Trophoblast cell (in vitro differentiated cells and primary cell): ENCODE measurements at regions not wholly inside any gene's neighbourhood (a gene's known extent, or its start where the extent isn't known, plus 50 kb on each side); places are given as distances from the start of the nearest gene placed in this dataset.
A peak's percentile ranks its signal among the peaks of the same experiment; 100 is the strongest.

Experiments
- DNase-seq, 2 donors: peaks; one replicate each; pipeline ENCODE4 v3.0.0-alpha.2; 2016
- H2AFZ ChIP-seq: 2 replicates; pipeline ENCODE4 v1.6.1; 2013; ENCODE audit warnings: low read length, moderate library complexity, mild to moderate bottlenecking; ENCODE audit not compliant: insufficient read depth, poor library complexity
- H2AK5ac ChIP-seq: 2 replicates; pipeline ENCODE4 v1.6.1; 2013; ENCODE audit warnings: mild to moderate bottlenecking, low read length
- H2BK120ac ChIP-seq: 2 replicates; pipeline ENCODE4 v1.6.1; 2013; ENCODE audit warnings: low read length, mild to moderate bottlenecking, moderate library complexity; ENCODE audit not compliant: insufficient read depth, poor library complexity
- H2BK12ac ChIP-seq: 2 replicates; pipeline ENCODE4 v1.6.1; 2013; ENCODE audit warnings: mild to moderate bottlenecking, low read length, moderate library complexity
- H2BK5ac ChIP-seq: 2 replicates; pipeline ENCODE4 v1.6.1; 2013; ENCODE audit warnings: low read length, low read depth, moderate library complexity, mild to moderate bottlenecking; ENCODE audit not compliant: poor library complexity
- H3K14ac ChIP-seq: 2 replicates; pipeline ENCODE4 v1.6.1; 2013; ENCODE audit warnings: mild to moderate bottlenecking, low read length
- H3K18ac ChIP-seq: 2 replicates; pipeline ENCODE4 v1.6.1; 2013; ENCODE audit warnings: mild to moderate bottlenecking, low read length
- H3K23ac ChIP-seq: 2 replicates; pipeline ENCODE4 v1.6.1; 2013; ENCODE audit warnings: low read length
- H3K27ac ChIP-seq: 2 replicates; pipeline ENCODE4 v1.5.1; 2013; ENCODE audit warnings: low read depth, mild to moderate bottlenecking, inconsistent platforms, low read length, moderate library complexity
- H3K27me3 ChIP-seq: 2 replicates; pipeline ENCODE4 v1.6.1; 2013; ENCODE audit warnings: inconsistent platforms, mild to moderate bottlenecking, low read length, moderate library complexity; ENCODE audit not compliant: insufficient read depth
- H3K36me3 ChIP-seq, 2 experiments: 1 replicate in 1 of 2; 2 replicates in 1 of 2; pipeline ENCODE4 v1.6.1; 2013; ENCODE audit warnings: low read length in 2 of 2, mild to moderate bottlenecking in 2 of 2, moderate library complexity in 1 of 2; ENCODE audit not compliant: insufficient read depth in 2 of 2, control insufficient read depth in 1 of 2
- H3K4ac ChIP-seq: 2 replicates; pipeline ENCODE4 v1.6.1; 2013; ENCODE audit warnings: low read depth, mild to moderate bottlenecking, low read length, moderate library complexity
- H3K4me1 ChIP-seq, 2 experiments: 1 replicate in 1 of 2; 2 replicates in 1 of 2; pipeline ENCODE4 v1.6.1; 2013; ENCODE audit warnings: low read length in 2 of 2, mild to moderate bottlenecking in 2 of 2, moderate library complexity in 1 of 2; ENCODE audit not compliant: insufficient read depth in 2 of 2, control insufficient read depth in 1 of 2
- H3K4me2 ChIP-seq: 2 replicates; pipeline ENCODE4 v1.6.1; 2013; ENCODE audit warnings: inconsistent platforms, mild to moderate bottlenecking, low read length, moderate library complexity
- H3K4me3 ChIP-seq: 2 replicates; pipeline ENCODE4 v1.5.1; 2013; ENCODE audit warnings: mild to moderate bottlenecking, low read depth, low read length, inconsistent platforms
- H3K79me1 ChIP-seq: one replicate; pipeline ENCODE4 v1.6.1; 2013; ENCODE audit warnings: low read length
- H3K79me2 ChIP-seq: 2 replicates; pipeline ENCODE4 v1.6.1; 2013; ENCODE audit warnings: low read length, mild to moderate bottlenecking; ENCODE audit not compliant: control insufficient read depth, insufficient read depth, poor library complexity
- H3K9ac ChIP-seq: 2 replicates; pipeline ENCODE4 v1.6.1; 2013; ENCODE audit warnings: mild to moderate bottlenecking, low read length
- H3K9me3 ChIP-seq: 2 replicates; pipeline ENCODE4 v1.6.1; 2013; ENCODE audit warnings: low read depth, mild to moderate bottlenecking, control low read depth, inconsistent platforms, low read length; ENCODE audit not compliant: insufficient read depth
- H4K12ac ChIP-seq: 2 replicates; pipeline ENCODE4 v1.6.1; 2013; ENCODE audit warnings: low read depth, mild to moderate bottlenecking, low read length, moderate library complexity
- H4K8ac ChIP-seq: 2 replicates; pipeline ENCODE4 v1.6.1; 2013; ENCODE audit warnings: low read depth, mild to moderate bottlenecking, low read length, moderate library complexity
- H4K91ac ChIP-seq: one replicate; pipeline ENCODE4 v1.6.1; 2013; ENCODE audit warnings: low read depth, mild to moderate bottlenecking, low read length, moderate library complexity
- WGBS: extraction: QIAGEN DNeasy Blood & Tissue Kit; methylation state at CpG from one replicate; pipeline ENCODE4 v1.1.7; 2013; ENCODE audit warnings: missing lambda C conversion rate; ENCODE audit not compliant: insufficient read length, insufficient coverage; ENCODE audit errors: extremely low coverage; 5-methylcytosine and 5-hydroxymethylcytosine counted together

DNA sequence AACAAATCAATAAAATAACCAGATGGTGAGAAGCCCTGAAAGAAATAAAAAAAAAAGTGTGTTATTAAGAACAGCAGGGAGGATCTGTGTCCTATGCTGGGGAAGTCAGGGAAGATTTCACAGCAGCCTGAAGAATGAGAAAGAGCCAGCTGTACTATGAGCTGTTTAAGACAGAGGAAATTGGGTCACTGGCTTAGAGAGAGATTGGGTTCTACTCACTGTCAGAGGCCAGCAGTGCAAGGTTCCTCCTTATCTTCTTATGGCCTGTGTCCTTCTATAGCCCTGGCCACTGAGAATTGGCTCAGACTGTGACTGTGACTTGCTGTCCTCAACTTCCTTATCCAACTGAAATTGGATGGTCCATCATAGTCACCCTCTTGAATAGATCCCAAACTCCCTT lies 54.8 kb upstream of the FDX1 start:
- peaks cover 9 to 11% of the 10 kb centered on the region in 2 experiments for H3K4me1 ChIP-seq
- H3K4ac ChIP-seq: no peak overlapping the region
- H3K9me3 ChIP-seq: no peaks in the 10 kb centered on the region
- peak overlapping the region; percentile 55 for H3K14ac ChIP-seq
- peak overlapping the region; percentile 78 for H2BK12ac ChIP-seq
- no peak overlapping the region for H2BK5ac ChIP-seq
- H3K36me3 ChIP-seq: no peaks in the 10 kb centered on the region
- no peaks in the 10 kb centered on the region for H3K27me3 ChIP-seq
- H3K23ac ChIP-seq: no peak overlapping the region
- no peaks in the 10 kb centered on the region for H3K79me2 ChIP-seq
- peaks cover 17% of the 10 kb centered on the region for H3K79me1 ChIP-seq
- H4K8ac ChIP-seq: no peak overlapping the region
- DNase-seq: no peak
- H4K12ac ChIP-seq: no peak overlapping the region
- H2AK5ac ChIP-seq: peak overlapping the region; percentile 81
- no peak overlapping the region for H2BK120ac ChIP-seq
- H3K4me3 ChIP-seq: no peak overlapping the region
- H3K4me2 ChIP-seq: no peak overlapping the region
- no peak overlapping the region for H3K18ac ChIP-seq
- no peak overlapping the region for H3K9ac ChIP-seq
- H2AFZ ChIP-seq: no peak overlapping the region
- no peak overlapping the region for H3K27ac ChIP-seq
- peak overlapping the region; percentile 82 for H4K91ac ChIP-seq

GRCh38 chr11:110375351-110375750 lies 54.4 kb upstream of the FDX1 start:
- Histone ChIP-seq H2BK120ac (no peak overlapping the region), H3K18ac (no peak overlapping the region), H4K8ac (no peak overlapping the region), H2BK12ac (no peak overlapping the region), H2BK5ac (no peak overlapping the region), H2AK5ac (no peak overlapping the region), H3K4me3 (no peak overlapping the region), H3K4ac (no peak overlapping the region), H3K9ac (no peak overlapping the region), H3K27ac (no peak overlapping the region), H3K4me1 (peaks cover 9 to 11% of the 10 kb centered on the region in 2 experiments), H3K36me3 (no peaks in the 10 kb centered on the region), H2AFZ (no peak overlapping the region), H3K79me2 (no peaks in the 10 kb centered on the region), H3K14ac (no peak overlapping the region), H3K9me3 (no peaks in the 10 kb centered on the region), H3K79me1 (peaks cover 19% of the 10 kb centered on the region), H4K91ac (peak overlapping the region; percentile 82), H3K4me2 (no peak overlapping the region), H3K23ac (no peak overlapping the region), H4K12ac (no peak overlapping the region), H3K27me3 (no peaks in the 10 kb centered on the region)
- DNase-seq: no peak

DNA sequence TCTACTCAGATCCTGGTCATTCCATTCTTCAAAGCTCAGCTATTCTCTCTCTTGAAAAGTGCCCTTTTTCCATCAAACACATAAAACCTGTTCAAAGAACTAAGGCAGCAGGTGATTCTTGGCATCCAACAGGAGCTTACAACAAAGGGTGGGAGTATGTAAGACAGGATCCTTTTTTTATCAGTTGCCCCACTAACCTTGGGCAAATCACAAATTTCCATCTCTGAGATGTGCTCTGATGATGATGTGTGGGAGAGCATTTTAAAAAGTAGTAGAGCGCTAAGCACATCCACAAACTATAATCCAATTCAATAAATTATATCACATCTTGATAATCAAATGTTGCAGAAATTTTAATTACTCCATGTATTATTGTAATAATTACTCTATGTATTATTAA lies 53.7 kb upstream of the FDX1 start:
- Histone ChIP-seq H2BK12ac (peak overlapping the region; percentile 96), H3K36me3 (no peaks in the 10 kb centered on the region), H2AK5ac (peak overlapping the region; percentile 76), H3K4ac (no peak overlapping the region), H2BK5ac (peak overlapping the region; percentile 41), H3K4me3 (no peak overlapping the region), H3K9me3 (no peaks in the 10 kb centered on the region), H3K27ac (no peak overlapping the region), H3K4me2 (no peak overlapping the region), H4K12ac (no peak overlapping the region), H3K9ac (no peak overlapping the region), H4K8ac (no peak overlapping the region), H2AFZ (no peak overlapping the region), H3K79me1 (peaks cover 19% of the 10 kb centered on the region), H2BK120ac (no peak overlapping the region), H3K23ac (no peak overlapping the region), H3K4me1 (peaks cover 9 to 11% of the 10 kb centered on the region in 2 experiments), H4K91ac (peak overlapping the region; percentile 67), H3K79me2 (no peaks in the 10 kb centered on the region), H3K18ac (no peak overlapping the region), H3K14ac (peak overlapping the region; percentile 45), H3K27me3 (no peaks in the 10 kb centered on the region)
- no CpG with 5 or more reads among the region's 1 CpG for WGBS
- DNase-seq: no peak

DNA sequence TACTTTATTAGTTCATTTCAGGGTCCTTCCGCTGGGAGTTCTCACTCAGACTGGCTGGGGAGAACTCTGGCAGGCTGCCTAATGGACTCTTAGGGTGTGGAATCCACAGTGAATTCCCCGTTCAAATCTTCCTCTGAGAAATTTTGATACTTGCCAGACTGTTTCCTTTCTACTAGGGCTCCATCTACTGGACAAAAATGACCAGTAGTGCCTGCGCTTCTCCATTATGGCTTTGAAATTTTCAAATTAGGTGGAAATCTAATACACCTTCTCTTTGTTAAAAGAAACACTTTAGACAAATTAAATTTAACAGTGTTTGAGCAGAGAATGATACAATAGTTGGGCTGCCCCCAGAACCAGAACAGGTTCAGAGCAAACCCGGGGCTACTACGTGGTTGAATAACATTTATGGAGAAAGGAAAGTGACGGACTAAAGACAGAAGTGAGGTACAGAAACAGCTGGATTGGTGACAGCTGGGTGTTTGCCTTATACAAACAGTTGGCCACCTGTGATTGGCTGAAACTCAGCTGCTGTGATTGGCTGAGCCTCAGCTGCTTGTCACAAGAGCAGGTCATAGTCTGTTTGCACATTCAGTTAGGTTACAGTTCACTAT lies 52.9 kb upstream of the FDX1 start:
- H3K36me3 ChIP-seq: no peaks in the 10 kb centered on the region
- peak overlapping the region; percentile 8 for H3K4me2 ChIP-seq
- no peak overlapping the region for H2AK5ac ChIP-seq
- WGBS: no CpG with 5 or more reads among the region's 6 CpGs
- H3K14ac ChIP-seq: no peak overlapping the region
- H4K91ac ChIP-seq: peak overlapping the region; percentile 79
- peak overlapping the region; percentile 51 for H3K18ac ChIP-seq
- peak overlapping the region; percentile 36 for H2BK120ac ChIP-seq
- H3K4me3 ChIP-seq: no peak overlapping the region
- no peak overlapping the region for H4K12ac ChIP-seq
- H3K79me2 ChIP-seq: no peaks in the 10 kb centered on the region
- peak overlapping the region; percentile 98 for H2BK12ac ChIP-seq
- peak overlapping the region; percentile 69 for H2BK5ac ChIP-seq
- H3K23ac ChIP-seq: no peak overlapping the region
- DNase-seq: peak; percentile 65 to 90
- no peak overlapping the region for H3K9ac ChIP-seq
- H3K4ac ChIP-seq: no peak overlapping the region
- H3K27me3 ChIP-seq: no peaks in the 10 kb centered on the region
- peak overlapping the region; percentile 39 for H2AFZ ChIP-seq
- peak overlapping the region; percentile 48 for H4K8ac ChIP-seq
- H3K27ac ChIP-seq: peak overlapping the region; percentile 70
- H3K9me3 ChIP-seq: no peaks in the 10 kb centered on the region
- peaks cover 9 to 11% of the 10 kb centered on the region in 2 experiments for H3K4me1 ChIP-seq
- H3K79me1 ChIP-seq: peaks cover 21% of the 10 kb centered on the region
